Posterior vena cava (tissue), 2 donors: ENCODE measurements at regions not wholly inside any gene's neighbourhood (a gene's known extent, or its start where the extent isn't known, plus 50 kb on each side); places are given as distances from the start of the nearest gene placed in this dataset.

Experiments
- DNase-seq: peaks from one replicate; pipeline ENCODE4 v3.0.0-alpha.2; 2020; ENCODE audit warnings: low spot score
- intact Hi-C, 2 donors: fragments of 100-400 bp; cut with DNase I; formaldehyde crosslinking; loops; one replicate each; pipeline versions ENCODE4 v1.14.1 to v1.14.2; 2022 to 2023
- donor health status: DM: yes; HTN: yes; CAD: no.
- donor health status: DM: yes; HTN: yes; CAD: no.

DNA sequence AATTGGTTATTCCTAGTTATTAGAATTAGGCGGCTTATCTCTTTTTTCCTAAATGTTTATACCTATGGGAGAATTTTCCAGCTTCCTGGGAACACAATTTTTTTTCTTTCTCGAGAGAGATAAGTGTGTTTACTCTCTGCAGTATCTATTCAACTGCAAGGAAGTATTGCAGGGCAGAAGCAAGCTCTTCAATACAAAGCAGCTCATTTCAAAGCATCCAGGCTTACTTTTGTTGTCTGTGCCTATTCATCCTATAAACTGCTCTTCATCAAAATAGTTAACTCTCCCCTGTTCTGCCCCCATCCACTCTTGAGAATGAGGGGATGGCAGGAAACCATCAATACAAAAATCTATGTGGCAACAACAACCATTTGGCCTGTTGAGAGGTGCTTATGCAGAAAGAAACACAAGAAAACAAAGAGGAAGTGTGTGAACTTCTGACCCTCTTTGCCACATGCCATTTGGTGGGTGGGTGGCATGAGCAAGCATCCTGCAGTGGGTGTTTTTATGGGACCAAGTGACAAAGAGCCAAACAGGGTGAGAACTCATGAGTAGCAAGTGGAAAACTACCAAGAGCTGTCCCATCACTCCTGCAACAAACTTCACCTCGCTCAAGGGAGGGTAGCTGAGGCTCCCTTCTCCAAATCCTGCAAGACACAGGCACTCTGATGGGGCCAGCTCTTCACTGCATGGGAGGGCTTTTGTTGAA lies 50.6 kb upstream of the MRPS6 start:
- intact Hi-C loops = no loop called here
- DNase-seq = no peak

DNA sequence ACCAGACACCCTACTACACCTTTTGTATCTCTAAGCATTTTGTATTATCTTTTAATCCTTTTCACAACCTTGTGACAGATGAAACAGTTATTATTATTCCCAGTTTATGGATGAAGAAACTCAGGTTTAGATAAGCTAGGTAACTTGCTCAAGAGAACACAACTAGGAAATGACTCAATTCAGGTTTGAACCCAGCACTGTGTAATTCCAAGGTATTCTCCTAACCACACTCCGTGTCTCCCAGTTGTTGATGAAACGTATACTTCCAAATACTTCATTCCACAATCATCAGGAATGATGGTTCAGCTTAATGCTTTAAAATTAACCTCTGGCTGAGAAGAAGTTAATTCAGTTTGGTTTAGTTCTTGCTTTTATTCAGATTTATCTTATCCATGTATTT lies 51.7 kb upstream of the MRPS6 start:
- DNase-seq = no peak
- intact Hi-C loops = no loop called here

DNA sequence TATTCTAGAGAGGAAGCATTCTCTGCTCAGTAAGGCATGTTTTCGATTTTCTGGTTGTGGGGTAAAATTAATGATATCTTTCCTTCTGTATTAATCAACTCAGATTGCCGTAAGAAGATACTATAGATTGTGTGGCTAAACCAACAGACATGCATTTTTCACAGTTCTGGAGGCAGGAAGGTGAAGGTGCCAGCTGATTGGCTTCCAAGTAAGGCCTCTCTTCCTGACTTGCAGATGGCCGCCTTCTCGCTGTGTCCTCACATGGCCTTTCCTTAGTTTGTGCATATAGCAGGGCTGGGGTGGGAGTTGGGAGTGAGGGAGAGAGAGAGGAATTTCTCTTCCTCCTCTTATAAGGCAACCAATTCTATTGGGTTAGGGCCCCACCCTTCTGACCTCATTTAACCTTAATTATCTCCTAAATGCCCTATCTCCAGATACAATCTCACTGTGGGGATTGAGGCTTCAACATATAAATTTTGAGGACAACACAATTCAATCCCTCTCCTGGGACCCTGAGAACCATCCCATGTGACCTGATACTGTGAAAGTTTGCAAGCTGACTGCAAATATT lies 52.3 kb upstream of the MRPS6 start:
- intact Hi-C loops = no loop called here
- no peak for DNase-seq

DNA sequence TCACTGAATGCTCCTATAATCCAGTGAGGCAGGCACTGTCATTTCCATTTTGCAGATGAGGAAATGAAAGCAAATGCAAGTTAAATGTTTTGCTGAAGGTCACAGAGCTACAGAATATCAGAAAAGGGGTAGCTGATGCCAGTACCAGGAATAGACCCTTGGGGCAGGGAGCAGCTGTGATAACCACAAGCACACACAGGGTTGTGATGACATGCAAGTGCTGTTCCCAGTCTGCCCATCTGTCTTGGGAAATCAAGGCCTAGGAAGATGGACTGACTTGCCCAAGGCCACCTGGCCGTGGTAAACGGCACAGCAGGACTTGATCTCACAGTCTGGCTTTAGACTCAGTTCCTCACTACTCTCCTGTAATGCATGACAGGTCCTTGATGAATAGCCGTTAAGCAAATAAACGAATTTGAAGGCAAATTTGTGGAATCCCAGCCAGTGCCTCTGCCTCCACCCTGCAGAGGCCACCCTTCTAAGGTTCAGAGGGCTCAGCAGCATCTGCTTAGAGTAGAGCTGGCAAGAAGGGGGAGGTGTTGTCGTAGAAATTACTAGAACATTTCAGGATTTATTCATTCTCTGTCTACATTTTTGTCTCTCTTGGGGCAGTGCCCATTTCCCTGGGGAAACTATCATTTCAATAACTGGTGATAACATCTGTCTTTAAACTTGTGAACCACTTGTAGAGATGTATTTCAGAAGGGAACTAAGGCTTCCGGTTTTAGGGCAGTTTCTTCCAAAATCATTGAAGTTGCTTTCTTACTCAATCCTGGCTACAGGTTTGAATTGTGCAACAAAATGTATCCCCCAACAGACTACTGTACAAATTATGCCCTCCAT lies 53.2 kb upstream of the MRPS6 start:
- intact Hi-C loops = no loop called here
- no peak for DNase-seq

DNA sequence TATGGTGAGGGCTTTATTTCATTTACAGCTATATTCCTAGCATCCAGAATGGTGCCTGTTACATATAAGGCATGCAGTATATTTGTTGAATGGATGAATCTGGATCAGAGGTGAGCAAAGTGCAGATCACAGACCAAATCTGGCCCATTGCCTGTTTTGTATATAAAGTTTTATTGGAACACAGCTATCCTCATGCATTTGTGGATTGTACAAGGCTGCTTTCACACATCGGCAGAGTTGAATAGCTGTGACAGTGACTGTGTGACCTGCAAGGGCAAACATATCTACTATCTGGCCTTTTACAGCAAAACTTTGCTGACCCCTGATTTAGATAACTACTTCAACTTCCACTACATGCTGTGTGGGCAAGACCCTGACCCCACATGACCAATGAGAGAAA lies 54.0 kb upstream of the MRPS6 start:
- intact Hi-C loops = no loop called here
- no peak for DNase-seq

DNA sequence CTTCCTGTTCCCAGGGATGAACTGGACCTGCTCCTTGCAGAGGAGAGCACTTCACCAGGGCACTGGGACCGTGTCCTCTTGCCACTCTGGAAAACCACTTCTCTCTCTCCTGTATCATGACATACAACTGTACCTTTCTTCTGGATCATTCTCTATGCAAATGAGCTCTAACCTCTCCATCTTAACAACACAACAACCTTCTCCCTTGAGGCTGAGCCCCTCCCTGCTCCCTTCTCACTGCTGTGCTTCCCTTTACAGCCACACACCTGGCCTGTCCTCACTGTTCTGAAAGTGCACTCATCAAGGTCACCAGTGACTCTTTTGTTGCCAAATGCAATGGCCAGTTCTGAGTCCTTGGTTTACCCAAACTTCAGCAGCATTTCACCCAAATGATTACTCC lies 54.5 kb upstream of the MRPS6 start:
- intact Hi-C loops = no loop called here
- no peak for DNase-seq

DNA sequence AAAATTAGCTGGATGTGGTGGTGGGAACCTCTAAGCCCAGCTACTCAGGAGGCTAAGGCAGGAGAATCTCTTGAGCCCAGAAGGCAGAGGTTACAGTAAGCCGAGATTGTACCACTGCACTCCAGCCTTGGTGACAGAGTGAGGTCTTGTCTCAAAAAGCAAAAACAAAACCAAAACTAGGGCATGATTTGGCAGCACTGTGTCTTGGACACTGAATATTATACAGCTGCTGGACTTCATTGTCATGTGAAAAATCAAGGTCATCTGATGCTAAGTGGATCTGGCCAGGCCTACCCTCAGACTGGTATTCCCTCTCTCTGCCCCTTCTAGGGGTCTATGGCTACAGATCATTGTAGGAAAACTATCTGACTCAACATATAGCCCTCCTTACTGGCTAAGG lies 55.2 kb upstream of the MRPS6 start:
- DNase-seq = no peak
- intact Hi-C loops = no loop called here

DNA sequence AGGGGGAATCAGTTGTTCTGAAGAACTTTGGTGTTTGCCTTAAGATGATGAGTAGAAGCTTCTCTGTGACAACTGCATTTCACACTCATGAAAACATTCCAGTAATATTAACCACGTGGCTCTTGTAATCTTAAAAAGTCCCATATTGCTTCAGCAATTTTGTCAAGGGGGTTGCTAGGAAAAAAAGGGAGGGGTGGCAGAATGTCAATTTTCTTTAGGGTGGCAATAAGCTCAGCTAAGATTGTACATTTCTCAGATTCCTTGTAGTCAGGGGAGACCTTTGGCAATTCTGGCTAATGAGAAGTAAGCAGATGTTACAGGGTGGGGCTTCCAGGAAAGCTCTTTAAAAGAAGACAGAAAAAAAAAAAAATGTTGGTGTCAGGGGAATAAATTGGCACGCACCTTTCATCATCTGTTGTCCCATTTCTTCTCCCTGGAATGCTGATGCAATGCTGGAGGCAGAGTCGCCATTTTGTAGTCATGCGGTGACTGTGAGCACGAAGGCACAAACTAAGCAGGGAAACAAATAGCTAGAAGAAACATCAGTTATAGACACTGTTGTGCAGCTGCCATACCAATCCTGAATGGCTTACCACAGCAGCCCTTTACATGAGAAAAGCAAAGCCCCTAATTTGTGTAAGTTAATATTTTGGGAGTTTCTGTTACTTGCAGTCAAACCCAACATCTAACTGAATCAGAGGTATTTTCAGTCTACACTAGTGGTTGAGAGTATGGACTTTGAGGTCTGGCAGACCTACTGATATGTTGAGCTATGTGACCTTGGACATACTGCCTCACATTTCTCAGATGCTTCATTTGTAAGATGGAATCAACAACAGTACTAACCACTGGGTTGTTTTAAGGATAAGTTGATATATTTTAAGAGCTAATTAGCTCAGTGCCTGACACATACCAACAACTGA lies 56.1 kb upstream of the MRPS6 start:
- intact Hi-C loops = no loop called here
- DNase-seq = no peak

DNA sequence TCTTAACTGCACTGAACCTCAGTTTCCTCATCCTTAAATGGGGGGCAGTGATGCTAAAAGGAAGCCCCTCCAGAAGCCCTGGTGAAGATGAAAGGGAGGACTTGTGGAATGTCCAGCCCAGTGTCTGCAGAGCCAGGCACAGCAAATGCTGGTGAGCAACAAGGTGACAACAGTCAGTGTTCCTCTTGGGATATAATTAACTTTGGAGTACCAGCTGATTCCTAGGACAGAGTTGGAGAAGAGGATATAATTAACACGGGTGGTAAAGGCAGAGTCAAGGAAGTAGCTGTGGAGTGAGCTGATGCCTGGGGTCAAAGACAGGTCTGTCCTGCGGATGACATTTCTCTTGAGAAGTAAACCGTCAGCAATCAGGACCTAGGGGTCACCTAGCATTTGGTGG lies 60.7 kb upstream of the MRPS6 start:
- intact Hi-C loops = loop anchor here in 1 of 2 donors (2.0 kb wide), 1 partner anchor 62 kb away; no protein-coding TSS in a partner anchor
- DNase-seq = no peak

DNA sequence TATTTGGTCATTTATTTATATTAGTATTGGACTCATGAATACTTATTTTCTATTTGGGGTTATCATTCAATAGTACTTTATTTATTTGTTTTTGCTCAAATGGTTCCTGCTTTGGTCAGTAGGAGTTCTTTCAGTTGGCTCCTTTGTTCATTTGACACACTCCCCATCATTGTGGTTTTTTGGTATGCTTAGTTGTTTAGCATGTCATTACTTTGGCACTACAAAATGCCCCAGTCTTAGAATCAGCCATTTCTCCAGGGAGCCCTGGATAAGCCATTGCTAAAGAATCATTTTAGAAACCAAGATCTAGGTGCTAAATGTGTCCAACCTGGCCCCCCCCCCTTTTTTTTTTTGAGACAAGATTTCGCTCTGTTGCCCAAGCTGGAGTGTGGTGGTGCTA lies 61.7 kb upstream of the MRPS6 start:
- intact Hi-C loops = loop anchor here in 1 of 2 donors (2.0 kb wide), 1 partner anchor 61 kb away; no protein-coding TSS in a partner anchor
- DNase-seq = no peak

DNA sequence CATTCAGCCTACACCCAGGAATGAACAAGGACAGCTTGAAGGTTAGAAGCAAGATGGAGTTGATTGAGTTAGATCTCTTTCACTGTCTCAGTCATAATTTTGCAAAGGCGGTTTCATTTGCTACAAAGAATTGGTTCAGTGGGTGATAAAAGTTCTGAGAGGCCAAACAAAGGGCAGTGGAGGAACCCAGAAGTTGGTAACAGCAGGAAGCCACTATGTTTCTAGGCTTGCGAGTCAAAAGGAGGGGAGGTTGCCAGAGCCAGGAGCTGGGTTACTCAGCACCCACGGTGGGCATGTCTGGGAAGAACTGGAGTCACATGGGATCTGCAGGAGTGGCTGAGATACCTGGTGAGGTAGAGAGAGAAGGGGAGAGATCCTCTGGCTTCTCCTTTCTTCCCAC lies 64.2 kb upstream of the MRPS6 start:
- intact Hi-C loops = loop anchor here in 1 of 2 donors (10.0 kb wide), 1 partner anchor 64 kb away; no protein-coding TSS in a partner anchor
- DNase-seq = no peak

DNA sequence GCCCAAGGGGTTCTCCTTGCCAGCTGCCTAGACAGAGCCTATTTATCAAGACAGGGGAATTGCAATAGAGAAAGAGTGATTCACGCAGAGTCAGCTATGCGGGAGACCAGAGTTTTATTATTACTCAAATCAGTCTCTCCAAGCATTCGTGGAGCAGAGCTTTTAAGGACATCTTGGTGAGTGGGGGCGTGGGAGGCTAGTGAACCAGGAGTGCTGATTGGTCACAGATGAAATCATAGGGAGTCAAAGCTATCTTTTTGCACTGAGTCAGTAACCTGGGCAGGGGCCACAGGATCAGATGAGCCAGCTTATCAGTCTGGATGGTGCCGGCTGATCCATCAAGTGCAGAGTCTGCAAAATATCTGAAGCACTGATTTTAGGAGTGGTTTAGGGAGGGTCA lies 64.8 kb upstream of the MRPS6 start:
- intact Hi-C loops = loop anchor here in 1 of 2 donors (10.0 kb wide), 1 partner anchor 64 kb away; no protein-coding TSS in a partner anchor
- no peak for DNase-seq

DNA sequence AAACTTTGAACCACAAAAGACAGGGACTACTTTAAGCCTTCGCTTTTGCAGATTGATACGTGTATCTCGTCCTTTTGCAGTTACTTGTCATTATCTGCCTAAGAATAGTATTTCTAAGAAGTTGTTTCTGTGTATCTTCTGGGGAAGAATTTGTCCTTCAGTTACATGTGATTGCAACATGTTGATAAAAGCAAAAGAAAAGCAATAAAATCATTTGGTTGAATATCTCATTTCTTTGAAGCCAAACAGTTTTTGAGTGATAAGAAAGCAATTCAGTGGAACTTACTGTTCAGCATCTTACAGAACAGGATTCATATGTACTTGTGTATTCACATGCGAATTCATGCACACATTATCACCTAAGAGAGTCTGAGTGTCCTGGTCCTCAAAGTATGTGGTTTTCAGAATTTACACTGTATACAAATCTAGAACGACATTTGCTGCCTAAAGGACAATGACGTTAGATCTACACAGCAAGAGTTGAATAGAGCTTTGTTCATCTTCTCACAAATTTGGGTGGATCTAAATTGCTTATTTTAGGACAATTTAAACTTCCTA lies 66.7 kb upstream of the MRPS6 start:
- intact Hi-C loops = loop anchor here in 1 of 2 donors (10.0 kb wide), 1 partner anchor 62 kb away; no protein-coding TSS in a partner anchor
- DNase-seq = no peak

DNA sequence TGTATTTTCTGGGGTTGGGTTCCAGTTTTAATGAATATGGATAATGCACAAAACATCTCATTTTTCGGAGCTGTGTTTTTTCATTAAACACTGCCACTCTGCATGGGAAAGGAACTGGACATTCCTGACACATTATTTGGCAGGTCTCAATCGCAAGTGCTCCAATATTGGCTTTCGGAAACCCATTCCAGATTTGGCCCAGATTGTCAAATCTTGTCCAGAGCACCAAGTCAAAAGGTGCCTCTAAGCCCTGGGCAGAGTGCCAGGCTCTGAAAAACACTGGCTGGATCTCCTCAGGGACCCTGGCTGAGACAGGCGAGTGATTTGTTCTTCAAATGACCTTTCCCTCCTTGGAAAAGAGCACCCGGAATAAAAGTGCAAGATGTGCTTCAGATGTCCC lies 68.4 kb upstream of the MRPS6 start:
- DNase-seq = no peak
- intact Hi-C loops = loop anchor here (1.0 to 10.0 kb wide), 2 partner anchors 20 to 60 kb away; no protein-coding TSS in a partner anchor

DNA sequence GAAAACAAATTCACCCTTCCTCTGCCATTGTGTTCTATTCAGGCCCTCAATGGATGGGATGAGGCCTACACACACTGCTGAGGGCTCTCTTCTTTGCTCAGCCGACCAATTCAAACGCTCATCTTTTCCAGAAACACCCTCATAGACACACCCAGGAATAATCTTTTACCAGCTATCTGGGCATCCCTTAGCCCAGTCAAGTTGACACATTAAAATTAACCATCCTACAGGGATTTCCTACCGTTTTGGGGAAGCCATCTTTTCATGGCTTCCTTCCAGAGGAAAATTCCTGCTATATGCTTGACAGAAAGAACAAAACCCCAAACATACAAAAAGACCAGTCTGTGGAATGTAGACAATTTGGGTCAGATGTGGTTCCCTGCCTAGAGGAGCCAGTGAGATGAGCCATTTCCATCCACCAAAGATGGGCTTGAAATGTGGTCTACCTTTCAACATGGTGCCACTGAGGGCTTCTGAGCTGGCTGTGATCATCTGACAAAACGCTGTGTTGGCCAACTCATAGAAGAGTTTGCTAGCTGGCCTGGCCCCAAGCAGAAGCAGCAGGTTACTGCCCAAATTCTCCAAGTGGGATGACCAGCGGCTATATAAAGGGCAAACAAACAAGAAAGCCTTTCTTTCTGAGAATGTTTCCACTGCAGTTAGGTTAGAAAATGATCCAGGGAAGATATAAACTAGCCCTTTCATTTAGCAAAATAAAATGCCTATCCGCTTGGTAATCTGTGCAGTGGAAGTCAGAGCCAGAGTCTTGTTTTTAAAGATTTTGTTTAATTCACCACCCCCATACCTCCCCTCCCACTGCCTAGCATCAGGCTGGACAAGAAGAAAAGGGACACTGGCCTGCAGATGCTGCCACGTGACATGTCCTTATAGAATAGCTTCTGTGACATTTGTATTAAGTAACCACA lies 69.1 kb upstream of the MRPS6 start:
- no peak for DNase-seq
- intact Hi-C loops = loop anchor here in 1 of 2 donors (10.0 kb wide), 1 partner anchor 59 kb away; no protein-coding TSS in a partner anchor

DNA sequence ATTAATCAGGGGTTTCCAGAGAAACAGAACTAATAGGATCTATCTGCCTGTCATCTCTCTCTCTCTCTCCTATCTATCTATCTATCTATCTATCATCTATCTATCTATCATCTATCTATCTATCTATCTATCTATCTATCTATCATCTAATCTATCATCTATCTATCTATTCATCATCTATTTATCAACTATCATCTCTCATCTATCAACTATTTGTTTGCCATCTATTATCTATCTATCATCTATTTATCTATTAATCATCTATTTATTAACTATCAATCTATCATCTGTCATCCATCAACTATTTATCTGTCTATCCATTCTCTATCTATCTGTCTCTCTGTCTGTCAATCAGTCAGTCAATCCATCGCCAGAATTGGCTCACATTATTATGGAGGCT lies 70.0 kb upstream of the MRPS6 start:
- intact Hi-C loops = loop anchor here in 1 of 2 donors (10.0 kb wide), 1 partner anchor 59 kb away; no protein-coding TSS in a partner anchor

DNA sequence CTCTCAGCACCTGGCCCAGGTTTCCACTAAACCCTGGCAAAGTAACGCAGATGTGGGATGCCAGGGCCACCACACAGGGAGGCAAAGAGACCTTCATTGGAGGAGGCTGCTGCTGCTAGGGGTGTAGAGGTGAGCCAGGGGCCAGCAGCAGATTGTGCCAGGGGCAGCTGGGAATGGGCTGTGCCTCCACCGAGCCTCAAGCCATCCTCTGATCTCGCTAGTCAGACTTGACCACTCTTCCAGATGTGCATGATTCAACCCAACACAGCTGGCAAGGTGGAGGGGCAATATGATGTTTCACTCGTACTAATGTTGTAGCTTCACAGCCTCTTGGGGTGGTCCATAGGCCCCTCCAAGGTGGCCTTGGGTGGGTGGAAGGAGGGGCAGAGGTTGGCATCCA lies 73.0 kb upstream of the MRPS6 start:
- intact Hi-C loops = loop anchor here in 1 of 2 donors (10.0 kb wide), 1 partner anchor 56 kb away; no protein-coding TSS in a partner anchor
- DNase-seq = no peak

More for the DNA sequence above, 70.0 kb upstream of the MRPS6 start:
- DNase-seq = no peak

DNA sequence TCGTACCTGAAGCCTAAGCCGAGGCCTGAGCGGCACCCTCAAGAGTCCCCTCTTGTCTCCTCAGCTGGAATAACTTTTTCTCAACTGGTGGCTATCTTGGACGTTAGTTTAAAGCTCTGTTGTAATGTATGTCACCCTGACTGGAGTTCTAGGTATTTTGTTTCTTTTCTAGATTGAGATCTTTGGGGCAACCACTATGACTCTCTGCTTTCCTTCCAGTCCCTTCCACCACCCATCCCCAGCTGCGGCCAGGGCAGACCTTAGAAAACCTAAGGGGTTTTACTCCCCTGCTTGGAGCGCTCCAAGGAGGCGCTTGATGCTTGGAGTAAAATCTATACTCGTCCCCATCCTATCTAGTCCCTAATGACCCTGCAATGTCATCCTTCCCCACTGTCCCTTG lies 74.6 kb upstream of the MRPS6 start:
- no peak for DNase-seq
- intact Hi-C loops = no loop called here
